Right kidney (tissue), 1 donor: ENCODE measurements at regions not wholly inside any gene's neighbourhood (a gene's known extent, or its start where the extent isn't known, plus 50 kb on each side); places are given as distances from the start of the nearest gene placed in this dataset.

Experiments used
- DNase-seq: peaks from one replicate; pipeline ENCODE4 v3.0.0-alpha.2; 2016

GRCh38 chr3:193827871-193828270 lies 234.9 kb downstream of the OPA1 start:
- no peak for DNase-seq

DNA sequence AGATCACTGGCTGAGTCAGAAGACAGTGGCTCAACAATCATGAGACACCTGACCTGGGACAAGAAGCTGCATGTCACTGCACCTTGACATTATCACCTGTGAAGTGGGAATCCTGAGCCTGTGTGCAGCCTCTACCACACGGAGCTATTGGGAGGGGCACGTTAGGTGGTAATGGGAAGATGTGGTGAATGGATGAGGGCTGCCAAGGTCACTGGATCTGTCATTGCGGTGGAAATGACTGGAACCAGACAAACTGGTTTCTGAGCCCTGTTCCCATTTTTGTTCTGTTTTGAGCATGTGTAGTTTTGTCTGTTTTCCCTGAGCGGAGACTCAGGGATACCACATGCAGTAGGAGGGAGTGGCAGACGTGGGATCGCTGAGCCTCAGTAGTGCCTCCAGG lies 235.5 kb downstream of the OPA1 start:
- no peak for DNase-seq

GRCh38 chr3:193829781-193830180 lies 236.8 kb downstream of the OPA1 start:
- no peak for DNase-seq

DNA sequence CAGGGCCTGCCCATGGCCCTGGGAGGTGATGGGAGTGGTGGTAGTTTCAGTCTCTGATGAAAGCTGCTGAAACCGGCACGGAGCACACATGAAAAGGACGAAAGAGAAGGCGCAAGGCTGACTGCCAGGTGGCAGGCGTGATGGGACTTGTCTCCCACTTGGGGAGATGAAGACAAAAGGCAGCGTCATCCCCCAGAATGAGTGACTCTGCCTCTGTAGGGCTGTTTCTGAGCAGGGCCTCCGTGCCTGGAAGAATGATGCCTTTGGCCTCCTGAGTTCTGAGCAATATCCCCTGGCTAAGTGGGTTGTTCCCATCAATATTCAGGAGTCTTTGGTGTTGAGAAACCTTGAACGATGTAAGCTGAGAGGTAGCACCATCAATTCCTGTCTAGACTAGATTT lies 237.8 kb downstream of the OPA1 start:
- DNase-seq = no peak

DNA sequence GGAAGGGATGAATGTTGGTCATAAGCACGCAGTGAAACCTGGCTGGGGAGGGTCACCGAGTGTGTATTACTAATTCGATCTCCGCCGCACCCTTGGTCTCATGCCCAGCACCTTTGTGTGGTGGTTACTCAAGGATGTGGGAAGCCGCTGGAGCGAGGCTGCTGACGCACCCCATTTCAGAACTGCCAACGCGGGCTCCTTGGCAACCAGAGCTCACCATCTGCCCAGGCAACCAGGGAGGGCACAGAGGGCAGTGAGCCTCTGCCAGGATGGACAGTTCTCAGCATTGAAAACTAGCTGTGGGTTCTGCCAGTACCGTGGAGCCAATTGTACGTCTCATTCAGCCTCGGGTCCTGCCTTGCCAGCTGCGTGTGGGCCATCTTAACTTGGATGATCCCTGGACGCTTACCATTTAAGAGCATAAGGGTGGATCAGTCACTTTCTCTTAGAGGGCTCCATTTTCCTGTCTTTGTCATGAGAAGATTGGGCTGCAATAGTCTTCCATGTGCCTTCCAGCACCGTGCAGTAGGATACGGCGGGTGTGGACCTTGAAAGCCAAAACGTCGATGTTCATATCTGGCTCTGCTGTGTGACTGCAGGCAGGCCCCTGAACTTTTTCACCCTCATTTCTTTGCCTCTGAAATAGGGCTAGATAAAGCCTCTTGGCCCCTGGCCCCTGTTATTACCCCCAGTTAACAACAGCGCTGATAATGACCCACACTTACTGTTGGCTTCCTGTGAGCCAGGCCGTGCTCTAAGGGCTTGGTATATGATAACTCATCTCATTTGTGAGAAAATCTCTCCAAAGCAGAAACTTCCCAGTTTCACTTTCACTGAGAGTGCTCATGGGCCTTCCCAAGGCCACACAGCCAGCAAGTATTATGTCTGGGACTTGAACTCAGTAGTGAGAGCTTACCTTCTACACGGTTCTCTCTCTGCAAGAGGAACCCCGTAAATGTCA lies 238.8 kb downstream of the OPA1 start:
- no peak for DNase-seq

GRCh38 chr3:193832833-193833413 lies 239.9 kb downstream of the OPA1 start:
- DNase-seq = no peak

- DNase-seq = no peak
Measured at GRCh38 chr3:193833592-193833991, 240.6 kb downstream of the OPA1 start.

GRCh38 chr3:193835414-193835813 lies 242.4 kb downstream of the OPA1 start:
- DNase-seq = no peak

GRCh38 chr3:193836511-193836910 lies 243.5 kb downstream of the OPA1 start:
- no peak for DNase-seq

GRCh38 chr3:193836918-193837317 lies 243.9 kb downstream of the OPA1 start:
- no peak for DNase-seq

GRCh38 chr3:193837347-193837827 lies 244.4 kb downstream of the OPA1 start:
- no peak for DNase-seq

DNA sequence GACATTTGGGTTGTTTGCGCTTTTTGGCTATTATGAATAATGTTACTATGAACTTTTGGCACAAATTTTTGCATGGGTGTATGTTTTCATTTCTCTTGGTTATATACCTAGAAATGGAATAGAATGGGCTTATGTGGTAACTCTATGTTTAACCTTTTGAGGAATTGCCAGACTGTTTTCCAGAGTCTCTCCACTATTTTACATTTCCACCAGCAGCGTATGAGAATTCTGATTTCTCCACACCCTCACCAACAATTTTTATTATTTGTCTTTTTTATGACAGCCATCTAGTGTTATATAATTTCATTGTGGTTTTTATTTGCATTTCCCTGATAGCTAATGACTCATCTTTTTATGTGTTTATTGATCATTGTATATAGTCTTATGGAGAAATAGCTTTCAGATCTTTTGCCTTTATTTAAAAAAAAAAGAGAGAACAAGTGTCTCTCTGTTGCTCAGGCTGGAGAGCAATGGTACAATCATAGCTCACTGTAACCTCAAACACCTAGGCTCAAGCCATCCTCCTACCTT lies 247.2 kb downstream of the OPA1 start:
- DNase-seq = no peak

DNA sequence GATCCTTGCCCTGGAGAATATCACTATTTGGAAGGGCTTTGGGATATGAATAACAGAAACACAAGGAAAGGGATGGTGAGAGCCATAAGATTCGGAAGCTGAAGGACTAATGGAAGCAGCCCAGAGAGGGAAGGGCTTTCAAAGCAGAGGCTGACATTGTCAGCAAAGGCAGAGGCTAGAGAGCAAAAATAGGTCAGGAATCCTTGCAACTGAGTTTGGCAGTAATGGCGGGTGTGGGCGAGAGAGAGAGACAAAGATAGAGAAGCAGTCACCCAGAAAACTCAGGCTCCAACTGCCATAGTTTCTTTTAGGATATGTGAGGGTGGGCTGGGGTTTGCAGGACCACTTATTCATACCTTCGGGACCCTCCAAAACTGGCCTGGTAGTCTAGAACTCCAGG lies 248.6 kb downstream of the OPA1 start:
- DNase-seq = no peak

DNA sequence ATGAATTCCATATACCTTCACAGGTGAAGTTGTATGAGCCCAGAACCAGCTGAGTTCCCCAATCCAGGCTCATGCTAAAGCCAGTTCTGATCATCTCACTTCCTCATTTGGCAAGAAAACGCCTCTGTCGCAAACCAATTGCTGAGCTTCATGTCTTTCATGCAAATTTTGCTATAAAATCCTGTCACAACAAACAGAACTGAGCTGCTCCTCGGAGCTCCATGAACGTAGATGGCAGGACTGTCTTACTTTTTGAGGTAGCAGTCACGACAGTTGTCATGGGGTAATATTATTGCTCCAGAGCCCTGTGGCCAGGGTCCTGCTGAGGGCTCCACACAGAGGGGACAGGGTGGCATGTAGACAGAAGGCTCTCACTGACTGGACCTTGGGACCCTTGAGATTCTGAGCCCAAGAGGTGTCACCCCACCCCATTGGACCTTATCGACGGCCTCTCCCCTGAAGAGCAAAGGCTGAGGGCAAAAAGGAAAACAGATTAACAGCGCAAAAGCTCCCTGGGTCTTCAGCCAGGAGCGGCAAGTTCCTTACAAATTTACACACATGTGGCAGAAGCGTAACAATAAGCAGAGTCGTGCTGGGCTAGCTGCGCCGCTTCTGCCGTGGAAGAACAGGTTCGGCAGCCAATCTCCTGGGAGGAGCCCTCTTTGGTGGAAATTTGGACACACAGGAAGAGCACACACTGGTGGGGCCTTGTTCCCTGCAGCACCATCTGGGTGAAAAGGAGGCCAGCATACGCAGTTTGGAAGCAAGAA lies 249.2 kb downstream of the OPA1 start:
- DNase-seq = no peak

DNA sequence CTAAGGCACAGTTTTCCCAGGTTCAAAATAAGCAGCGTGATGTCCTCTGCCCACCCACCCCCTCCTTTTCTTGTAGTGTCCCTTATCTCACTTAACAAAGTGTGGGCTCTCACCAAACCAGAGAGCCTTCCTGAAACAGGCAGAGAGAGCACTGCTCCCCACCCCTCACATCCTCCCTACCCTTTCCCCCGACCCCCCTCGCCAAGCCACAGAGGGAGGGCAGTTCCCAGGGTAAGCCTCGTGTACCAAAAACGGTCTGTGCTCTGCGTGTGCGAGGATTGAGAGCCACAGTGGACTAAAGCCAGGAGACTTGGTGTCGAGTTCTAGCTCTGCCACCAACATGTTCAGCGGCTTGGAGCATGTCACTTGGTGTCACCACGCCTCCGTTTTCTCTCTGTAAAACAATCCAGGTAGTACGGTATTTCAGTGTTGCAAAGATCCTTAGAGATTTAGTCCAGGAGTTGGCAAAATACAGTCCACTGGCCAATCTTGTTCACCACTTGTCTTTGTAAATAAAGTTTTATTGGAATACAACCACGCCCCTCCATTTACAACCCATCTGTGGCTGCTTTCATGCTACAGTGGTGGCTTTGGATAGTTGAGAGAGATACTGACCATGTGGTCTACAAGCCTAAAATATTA lies 249.9 kb downstream of the OPA1 start:
- DNase-seq = no peak

DNA sequence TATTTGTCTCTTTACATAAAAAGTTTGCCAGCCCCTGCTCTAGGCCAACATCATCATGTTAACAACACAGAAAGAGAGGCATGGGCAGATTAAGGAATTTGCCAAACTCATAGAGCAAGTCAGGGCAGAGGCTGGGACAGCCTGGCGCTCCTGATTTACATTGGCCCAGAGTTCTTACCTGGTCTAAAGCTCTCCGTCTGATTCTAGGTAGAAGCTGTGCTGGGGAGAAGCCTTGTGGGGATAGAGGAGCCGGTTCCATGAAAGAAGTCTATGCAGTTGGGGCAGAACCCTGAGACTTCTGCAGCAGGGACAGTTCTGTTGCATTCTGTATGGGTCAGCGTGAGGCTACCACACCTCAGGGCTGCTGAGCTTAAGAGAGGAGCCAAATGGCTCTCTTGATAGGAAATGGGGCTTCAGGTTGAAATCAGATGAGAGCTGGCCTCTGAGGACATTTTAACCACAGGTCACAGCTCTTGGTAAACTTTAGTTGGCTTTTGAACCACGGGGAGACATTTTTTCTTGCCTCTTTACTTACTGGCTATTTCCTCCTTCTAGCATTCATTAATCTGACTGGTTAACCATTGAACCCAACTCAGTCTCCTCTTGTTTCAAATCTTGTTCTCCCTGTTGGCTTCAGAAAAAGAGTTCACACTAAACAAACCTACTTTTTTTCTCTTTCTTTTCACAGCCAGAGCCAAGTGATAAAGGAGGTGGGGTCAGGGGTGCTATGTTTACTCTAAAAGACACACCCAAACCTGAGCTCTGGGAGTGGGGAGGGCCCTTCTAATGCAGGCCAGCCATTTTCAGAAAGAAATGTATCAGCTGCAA lies 250.7 kb downstream of the OPA1 start:
- DNase-seq = peak; percentile 57

GRCh38 chr3:193844472-193844871 lies 251.5 kb downstream of the OPA1 start:
- no peak for DNase-seq

GRCh38 chr3:193845144-193845543 lies 252.1 kb downstream of the OPA1 start:
- DNase-seq = no peak

GRCh38 chr3:193846569-193846968 lies 253.6 kb downstream of the OPA1 start:
- DNase-seq = no peak

DNA sequence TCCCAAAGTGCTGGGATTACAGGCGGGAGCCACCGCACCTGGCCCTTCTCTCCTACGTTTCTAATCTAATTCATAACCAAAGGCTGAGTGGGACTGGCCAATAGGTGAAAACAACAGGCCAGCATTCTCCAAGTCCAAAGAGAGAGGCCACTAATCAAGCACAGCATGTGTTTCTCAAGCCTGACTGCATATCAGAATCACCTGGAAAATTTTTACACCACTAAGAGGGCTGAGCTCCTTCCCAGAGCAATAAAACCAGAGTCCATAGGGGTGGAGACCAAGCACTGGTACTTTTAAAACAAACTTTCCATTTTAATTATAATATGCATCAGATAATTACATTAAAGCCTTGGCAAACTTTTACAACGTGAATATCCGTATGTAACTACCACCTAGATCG lies 254.4 kb downstream of the OPA1 start:
- no peak for DNase-seq

GRCh38 chr3:193848547-193848946 lies 255.5 kb downstream of the OPA1 start:
- no peak for DNase-seq
